GM12891 (cell line): ENCODE measurements at regions not wholly inside any gene's neighbourhood (a gene's known extent, or its start where the extent isn't known, plus 50 kb on each side); places are given as distances from the start of the nearest gene placed in this dataset.

Source experiments
- DNase-seq: peaks from one replicate; pipeline ENCODE4 v3.0.0; 2011; ENCODE audit warnings: low spot score; ENCODE audit not compliant: insufficient read length
- FAIRE-seq: peaks from 2 replicates; lab custom pipeline; 2011; peaks lifted over from hg19 to GRCh38; lab: Jason Lieb, UNC
- PAX5 ChIP-seq: IDR thresholded peaks from 2 replicates; pipeline ENCODE4 v1.6.1; 2011; ENCODE audit warnings: low read length, moderate library complexity, mild to moderate bottlenecking; ENCODE audit not compliant: insufficient read depth, severe bottlenecking
- POLR2A ChIP-seq: IDR thresholded peaks from 2 replicates; pipeline ENCODE4 v1.6.1; 2011; ENCODE audit warnings: low read depth, low read length, control low read depth
- POLR2AphosphoS5 ChIP-seq: IDR thresholded peaks from 2 replicates; pipeline ENCODE4 v1.6.1; 2011; ENCODE audit warnings: low read depth, low read length, control low read depth
- POU2F2 ChIP-seq: IDR thresholded peaks from 2 replicates; pipeline ENCODE4 v1.6.1; 2011; ENCODE audit warnings: low read depth, mild to moderate bottlenecking, control low read depth, low read length, moderate library complexity
- SPI1 ChIP-seq: IDR thresholded peaks from 2 replicates; pipeline ENCODE4 v1.6.1; 2011; ENCODE audit warnings: low read depth, low read length, control low read depth
- TAF1 ChIP-seq: IDR thresholded peaks from 2 replicates; pipeline ENCODE4 v1.6.1; 2011; ENCODE audit warnings: low read depth, low read length, control low read depth

- DNase-seq = no peak
- TF ChIP-seq POLR2A = no peak
- no peak for TF ChIP-seq TAF1
- no peak for TF ChIP-seq SPI1
- TF ChIP-seq POLR2AphosphoS5 = no peak
- no peak for TF ChIP-seq POU2F2
- no peak for TF ChIP-seq PAX5
- no peak for FAIRE-seq
Observed at GRCh38 chr5:54709096-54709495, 191.5 kb downstream of the SNX18 start.

GRCh38 chr5:54707841-54708240 lies 190.3 kb downstream of the SNX18 start:
- no peak for TF ChIP-seq TAF1
- TF ChIP-seq POU2F2 = no peak
- no peak for TF ChIP-seq SPI1
- TF ChIP-seq POLR2A = no peak
- no peak for TF ChIP-seq POLR2AphosphoS5
- no peak for TF ChIP-seq PAX5
- no peak for FAIRE-seq
- no peak for DNase-seq

- DNase-seq (no peak), FAIRE-seq (no peak)
- no peak for TF ChIP-seq POU2F2
- TF ChIP-seq POLR2AphosphoS5 = no peak
- no peak for TF ChIP-seq SPI1
- TF ChIP-seq TAF1 = no peak
Observed at GRCh38 chr5:54705994-54706653, 188.6 kb downstream of the SNX18 start.

- FAIRE-seq (no peak), DNase-seq (no peak)
- TF ChIP-seq TAF1 = no peak
- no peak for TF ChIP-seq POU2F2
- TF ChIP-seq POLR2AphosphoS5 = no peak
- TF ChIP-seq SPI1 = no peak
- TF ChIP-seq PAX5 = no peak
- TF ChIP-seq POLR2A = no peak
Observed at GRCh38 chr5:54704825-54705224, 187.3 kb downstream of the SNX18 start.

- TF ChIP-seq POU2F2 = no peak
- TF ChIP-seq TAF1 = no peak
- no peak for TF ChIP-seq POLR2A
- no peak for TF ChIP-seq SPI1
- no peak for TF ChIP-seq PAX5
- TF ChIP-seq POLR2AphosphoS5 = no peak
- DNase-seq (no peak), FAIRE-seq (no peak)
Observed at GRCh38 chr5:54704333-54704732, 186.8 kb downstream of the SNX18 start.

- TF ChIP-seq POLR2AphosphoS5 (no peak), TAF1 (no peak), POLR2A (no peak), PAX5 (no peak), POU2F2 (no peak), SPI1 (no peak)
- FAIRE-seq (no peak), DNase-seq (no peak)
Observed at GRCh38 chr5:54703565-54704255, 186.2 kb downstream of the SNX18 start.

- FAIRE-seq (no peak), DNase-seq (no peak)
- TF ChIP-seq TAF1 (no peak), POLR2A (no peak), SPI1 (no peak)
Observed at GRCh38 chr5:54703133-54703532, 185.6 kb downstream of the SNX18 start.

- no peak for TF ChIP-seq SPI1
- TF ChIP-seq POLR2A = no peak
- TF ChIP-seq POLR2AphosphoS5 = no peak
- no peak for TF ChIP-seq POU2F2
- no peak for TF ChIP-seq TAF1
- no peak for DNase-seq
- FAIRE-seq = no peak
Observed at GRCh38 chr5:54702470-54702869, 184.9 kb downstream of the SNX18 start.

GRCh38 chr5:54700986-54701578 lies 183.5 kb downstream of the SNX18 start:
- DNase-seq (no peak), FAIRE-seq (no peak)
- no peak for TF ChIP-seq PAX5
- no peak for TF ChIP-seq TAF1
- TF ChIP-seq POLR2AphosphoS5 = no peak
- TF ChIP-seq POLR2A = no peak
- TF ChIP-seq SPI1 = no peak
- TF ChIP-seq POU2F2 = no peak

GRCh38 chr5:54696931-54697330 lies 179.4 kb downstream of the SNX18 start:
- TF ChIP-seq POLR2A = no peak
- no peak for TF ChIP-seq TAF1
- TF ChIP-seq POLR2AphosphoS5 = no peak
- TF ChIP-seq POU2F2 = no peak
- TF ChIP-seq SPI1 = no peak
- no peak for FAIRE-seq

More at GRCh38 chr5:54696931-54697330, 179.4 kb downstream of the SNX18 start:
- no peak for DNase-seq
